A673 (cell line): ENCODE measurements at regions not wholly inside any gene's neighbourhood (a gene's known extent, or its start where the extent isn't known, plus 50 kb on each side); places are given as distances from the start of the nearest gene placed in this dataset.
A peak's percentile ranks its signal among the peaks of the same experiment; 100 is the strongest.

Experiments
- BruUV-seq: library from RNA; stranded (reverse); fragments of 400-500 nt; replicated peaks from 2 replicates; lab custom pipeline; 2021; lab: Mats Ljungman, UMichigan
- CTCF ChIA-PET: fragments of 300-600 bp; sonication (Branson Sonifier 250); formaldehyde crosslinking; loops from one replicate; lab custom pipeline; 2022; ENCODE audit warnings: antibody characterized with exemption; lab: Charles Lee
- POLR2A ChIA-PET: fragments of 300-600 bp; sonication (Branson Sonifier 250); formaldehyde crosslinking; loops from one replicate; lab custom pipeline; 2022; ENCODE audit warnings: antibody characterized with exemption; ENCODE audit not compliant: low non-redundant PET; lab: Charles Lee
- DNase-seq: peaks from one replicate; pipeline ENCODE4 v3.0.0-alpha.2; 2015; ENCODE audit warnings: low spot score
- H3K27ac ChIP-seq: fragments of 200-600 bp; sonication (generic); 2 replicates; pipeline ENCODE4 v1.5.1; 2016; ENCODE audit warnings: mixed run types, low read depth, mild to moderate bottlenecking, mixed read lengths, antibody characterized with exemption, low read length; ENCODE audit not compliant: poor library complexity, severe bottlenecking
- H3K27me3 ChIP-seq: fragments of 200-600 bp; sonication (generic); replicated peaks from 2 replicates; pipeline ENCODE4 v1.6.1; 2017; ENCODE audit warnings: mixed run types, low read depth, mild to moderate bottlenecking, mixed read lengths, antibody characterized with exemption, low read length; ENCODE audit not compliant: insufficient read depth, poor library complexity
- H3K36me3 ChIP-seq: fragments of 200-600 bp; sonication (generic); 2 replicates; pipeline ENCODE4 v1.6.1; 2016; ENCODE audit warnings: mixed run types, mild to moderate bottlenecking, mixed read lengths, antibody characterized with exemption, low read length; ENCODE audit not compliant: insufficient read depth, poor library complexity, severe bottlenecking
- H3K4me1 ChIP-seq: fragments of 200-600 bp; sonication (generic); 2 replicates; pipeline ENCODE4 v1.6.1; 2017; ENCODE audit warnings: mixed run types, mild to moderate bottlenecking, mixed read lengths, antibody characterized with exemption, low read length; ENCODE audit not compliant: insufficient read depth, poor library complexity, severe bottlenecking
- H3K4me3 ChIP-seq: fragments of 200-600 bp; sonication (generic); 2 replicates; pipeline ENCODE4 v1.5.1; 2016; ENCODE audit warnings: low read depth, mixed run types, mild to moderate bottlenecking, mixed read lengths, low read length; ENCODE audit not compliant: poor library complexity, severe bottlenecking
- H3K9me3 ChIP-seq: fragments of 200-600 bp; sonication (generic); 2 replicates; pipeline ENCODE4 v1.6.1; 2016; ENCODE audit warnings: mixed run types, low read depth, mild to moderate bottlenecking, mixed read lengths, antibody characterized with exemption, low read length; ENCODE audit not compliant: poor library complexity, severe bottlenecking
- EZH2 ChIP-seq: fragments of 200-600 bp; sonication (generic); IDR thresholded peaks from 2 replicates; pipeline ENCODE4 v1.6.1; 2017; ENCODE audit warnings: borderline replicate concordance, low read depth, mild to moderate bottlenecking, mixed read lengths, antibody characterized with exemption, low read length; ENCODE audit not compliant: poor library complexity, severe bottlenecking
- intact Hi-C: fragments of 100-400 bp; cut with micrococcal nuclease; formaldehyde crosslinking; loops from one replicate; pipeline ENCODE4 v1.10.0; 2022; ENCODE audit not compliant: unreplicated experiment
- TF ChIP-seq, protein P1 (sequence below): fragments of 300-800, 200-600 bp; sonication (generic); conservative IDR thresholded peaks from 2 replicates; pipeline ENCODE4 v1.5.1; 2017; ENCODE audit warnings: low read depth, mild to moderate bottlenecking, antibody characterized with exemption, low read length, moderate library complexity, mixed read lengths

DNA sequence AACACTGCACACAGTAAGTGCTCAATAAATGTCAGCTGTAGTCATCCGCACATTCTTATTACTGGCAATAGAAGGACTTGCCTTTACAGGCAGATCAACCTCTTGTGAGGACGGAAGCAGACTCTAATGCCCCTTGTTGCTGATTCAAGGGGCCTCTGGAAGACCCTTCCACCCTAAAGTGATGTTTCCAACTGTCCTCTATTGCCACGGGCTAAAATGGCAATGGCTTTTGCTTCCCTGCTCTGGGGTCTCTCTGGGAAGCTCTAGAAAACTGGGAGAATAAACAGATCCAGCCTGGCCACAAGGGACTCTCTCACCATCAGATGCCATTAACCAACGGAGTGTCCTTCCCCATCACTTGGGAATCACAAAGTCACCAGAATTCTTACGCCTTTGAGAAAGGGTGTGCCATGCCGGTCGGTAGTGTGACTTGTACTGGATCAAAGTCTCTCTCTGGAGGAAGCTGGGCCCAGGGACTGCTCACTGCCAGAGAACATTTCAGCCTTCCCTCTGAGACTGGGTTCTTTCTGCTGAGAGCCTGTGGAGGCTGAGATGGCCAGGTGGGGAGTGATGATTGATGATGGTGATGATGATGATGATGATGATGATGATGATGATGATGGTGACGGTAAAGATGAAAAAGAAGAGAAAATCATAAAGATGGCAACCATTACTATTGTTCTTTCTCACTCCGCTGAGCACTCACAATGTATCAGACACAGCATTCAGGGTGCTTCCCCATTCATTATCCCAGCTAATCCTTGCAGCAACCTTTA, 146.8 kb downstream of the CYLD start:
- Histone ChIP-seq H3K27ac (no peak overlapping the region), H3K36me3 (no peaks in the 10 kb centered on the region), H3K9me3 (no peaks in the 10 kb centered on the region), H3K4me1 (no peaks in the 10 kb centered on the region), H3K4me3 (no peak overlapping the region), H3K27me3 (peaks cover 26% of the 10 kb centered on the region)
- CTCF ChIA-PET, result no interaction called here
- DNase-seq, result no peak
- intact Hi-C loops, result no loop called here
- BruUV-seq, result no TSS peak
- TF ChIP-seq, protein P1, sequence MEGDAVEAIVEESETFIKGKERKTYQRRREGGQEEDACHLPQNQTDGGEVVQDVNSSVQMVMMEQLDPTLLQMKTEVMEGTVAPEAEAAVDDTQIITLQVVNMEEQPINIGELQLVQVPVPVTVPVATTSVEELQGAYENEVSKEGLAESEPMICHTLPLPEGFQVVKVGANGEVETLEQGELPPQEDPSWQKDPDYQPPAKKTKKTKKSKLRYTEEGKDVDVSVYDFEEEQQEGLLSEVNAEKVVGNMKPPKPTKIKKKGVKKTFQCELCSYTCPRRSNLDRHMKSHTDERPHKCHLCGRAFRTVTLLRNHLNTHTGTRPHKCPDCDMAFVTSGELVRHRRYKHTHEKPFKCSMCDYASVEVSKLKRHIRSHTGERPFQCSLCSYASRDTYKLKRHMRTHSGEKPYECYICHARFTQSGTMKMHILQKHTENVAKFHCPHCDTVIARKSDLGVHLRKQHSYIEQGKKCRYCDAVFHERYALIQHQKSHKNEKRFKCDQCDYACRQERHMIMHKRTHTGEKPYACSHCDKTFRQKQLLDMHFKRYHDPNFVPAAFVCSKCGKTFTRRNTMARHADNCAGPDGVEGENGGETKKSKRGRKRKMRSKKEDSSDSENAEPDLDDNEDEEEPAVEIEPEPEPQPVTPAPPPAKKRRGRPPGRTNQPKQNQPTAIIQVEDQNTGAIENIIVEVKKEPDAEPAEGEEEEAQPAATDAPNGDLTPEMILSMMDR, result no peak
- no peak for TF ChIP-seq EZH2
- POLR2A ChIA-PET, result no interaction called here

DNA sequence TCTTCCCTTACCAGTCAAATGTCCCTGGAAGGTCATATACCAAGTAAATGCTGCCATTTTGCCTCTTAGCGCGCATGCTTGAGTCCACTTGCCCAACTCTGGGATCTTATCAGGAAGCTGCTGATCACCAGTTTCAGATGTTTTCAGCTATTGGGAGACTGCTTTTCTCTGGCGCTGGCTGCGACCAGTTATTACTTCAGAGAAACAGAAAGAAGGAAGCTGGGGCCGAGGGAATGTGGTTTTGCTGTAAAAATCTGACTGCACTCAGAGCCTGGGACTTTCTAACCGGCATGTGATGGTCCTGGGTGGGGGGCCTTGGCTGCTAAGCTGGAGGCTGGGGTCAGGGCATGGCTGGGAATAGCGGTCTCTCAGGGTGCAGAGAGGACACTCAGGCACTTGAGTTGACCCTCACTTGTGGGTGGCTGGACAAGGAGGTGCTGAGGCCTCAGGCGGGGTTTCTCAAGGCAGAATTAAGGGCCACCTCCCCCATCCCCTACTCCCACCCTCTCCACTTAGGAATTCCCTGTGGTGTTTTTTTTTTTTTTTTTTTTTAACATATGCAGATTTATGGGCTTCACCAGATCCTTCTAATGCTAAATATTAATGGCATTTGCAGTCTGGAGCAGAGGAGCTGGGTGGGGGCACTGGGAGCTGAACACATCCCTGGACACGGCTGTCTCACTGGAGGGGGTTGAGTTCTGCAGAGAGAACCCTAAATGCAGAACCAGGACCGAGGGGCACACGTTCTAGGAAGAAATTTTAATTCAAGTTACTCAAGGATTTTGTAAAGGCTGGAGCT, 145.8 kb downstream of the CYLD start:
- no peak for TF ChIP-seq EZH2
- no peaks in the 10 kb centered on the region for H3K36me3 ChIP-seq
- H3K4me3 ChIP-seq, result no peak overlapping the region
- peaks cover 25% of the 10 kb centered on the region for H3K27me3 ChIP-seq
- H3K27ac ChIP-seq, result no peak overlapping the region
- H3K9me3 ChIP-seq, result no peaks in the 10 kb centered on the region
- H3K4me1 ChIP-seq, result no peaks in the 10 kb centered on the region
- no peak for DNase-seq
- intact Hi-C loops, result no loop called here
- ChIA-PET CTCF (no interaction called here), POLR2A (no interaction called here)
- BruUV-seq, result no TSS peak

DNA sequence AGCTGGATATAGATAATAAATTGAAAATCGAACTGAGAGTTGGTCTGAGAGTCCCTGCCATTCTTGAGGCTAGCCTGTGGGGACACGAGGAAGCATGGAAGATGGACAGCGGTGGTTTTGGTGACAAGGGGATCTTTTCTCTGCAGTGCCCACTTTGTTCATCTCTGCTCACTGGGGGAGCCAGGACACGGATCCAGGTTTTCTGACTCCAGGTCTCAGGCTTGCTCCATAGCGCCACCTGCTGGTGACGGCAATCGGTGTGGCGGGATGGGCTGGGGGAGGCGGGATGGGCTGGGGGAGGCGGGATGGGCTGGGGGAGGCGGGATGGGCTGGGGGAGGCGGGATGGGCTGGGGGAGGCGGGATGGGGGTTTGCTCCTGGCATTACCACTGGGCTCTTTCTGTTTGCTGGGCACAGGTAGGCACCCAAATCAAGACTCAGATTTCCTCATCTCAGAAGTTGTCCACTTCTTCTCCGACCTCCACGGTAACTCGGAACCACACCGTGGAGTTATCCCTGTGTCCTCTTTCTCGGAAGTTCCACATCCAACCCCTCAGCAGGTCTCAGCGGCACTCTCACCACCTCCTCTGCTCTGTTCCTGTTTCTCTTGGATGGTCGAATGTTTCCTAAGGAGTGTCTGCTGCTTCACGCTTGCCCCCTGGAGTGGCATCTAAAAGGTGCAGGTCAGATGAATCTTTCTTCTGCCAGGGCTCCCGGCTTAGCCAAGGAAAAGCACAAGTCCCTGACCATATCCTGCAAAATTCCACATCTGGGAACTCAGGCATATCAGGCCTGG, 142.4 kb downstream of the CYLD start:
- DNase-seq, result peak; percentile 31
- CTCF ChIA-PET, result no interaction called here
- Histone ChIP-seq H3K4me3 (no peak overlapping the region), H3K9me3 (no peaks in the 10 kb centered on the region), H3K36me3 (no peaks in the 10 kb centered on the region), H3K4me1 (no peaks in the 10 kb centered on the region), H3K27ac (no peak overlapping the region), H3K27me3 (peaks cover 13% of the 10 kb centered on the region)
- POLR2A ChIA-PET, result no interaction called here
- TF ChIP-seq, protein P1, result peak; percentile 55
- no peak for TF ChIP-seq EZH2
- intact Hi-C loops, result no loop called here
- BruUV-seq, result no TSS peak
